ENCODE measurements at regions not wholly inside any gene's neighbourhood (a gene's known extent, or its start where the extent isn't known, plus 50 kb on each side); places are given as distances from the start of the nearest gene placed in this dataset.

DNA sequence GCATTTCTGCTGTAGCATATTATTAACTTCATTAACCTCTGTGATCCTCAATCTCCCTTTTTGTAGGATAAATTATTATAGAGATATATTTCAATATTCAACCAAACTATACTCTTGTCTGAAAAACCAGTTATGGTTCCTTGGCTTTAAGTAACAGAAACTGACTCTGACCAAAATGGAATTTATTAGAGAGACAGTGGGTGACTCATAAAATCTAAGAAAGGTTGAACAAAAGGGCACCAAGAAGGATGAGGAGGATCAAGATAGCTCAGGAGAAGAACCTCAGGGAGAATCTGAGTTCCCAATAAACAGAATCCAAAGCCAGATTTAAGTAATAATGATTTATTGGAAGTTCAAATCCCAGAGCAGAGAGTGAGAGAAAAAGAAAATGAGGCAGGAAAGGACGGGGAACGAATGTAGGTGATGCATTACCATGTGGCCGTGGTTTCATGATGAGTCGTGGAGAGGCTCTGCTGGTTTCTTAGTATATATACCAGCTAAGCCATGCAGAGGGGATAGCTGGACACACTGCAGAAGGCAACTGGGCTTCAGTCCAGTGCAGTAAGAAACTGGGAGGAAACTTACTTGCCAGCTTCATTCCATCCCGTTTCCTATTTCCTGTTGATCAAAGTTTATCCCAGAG lies 151.5 kb upstream of the GOT2 start:
- TF ChIP-seq, protein P1, sequence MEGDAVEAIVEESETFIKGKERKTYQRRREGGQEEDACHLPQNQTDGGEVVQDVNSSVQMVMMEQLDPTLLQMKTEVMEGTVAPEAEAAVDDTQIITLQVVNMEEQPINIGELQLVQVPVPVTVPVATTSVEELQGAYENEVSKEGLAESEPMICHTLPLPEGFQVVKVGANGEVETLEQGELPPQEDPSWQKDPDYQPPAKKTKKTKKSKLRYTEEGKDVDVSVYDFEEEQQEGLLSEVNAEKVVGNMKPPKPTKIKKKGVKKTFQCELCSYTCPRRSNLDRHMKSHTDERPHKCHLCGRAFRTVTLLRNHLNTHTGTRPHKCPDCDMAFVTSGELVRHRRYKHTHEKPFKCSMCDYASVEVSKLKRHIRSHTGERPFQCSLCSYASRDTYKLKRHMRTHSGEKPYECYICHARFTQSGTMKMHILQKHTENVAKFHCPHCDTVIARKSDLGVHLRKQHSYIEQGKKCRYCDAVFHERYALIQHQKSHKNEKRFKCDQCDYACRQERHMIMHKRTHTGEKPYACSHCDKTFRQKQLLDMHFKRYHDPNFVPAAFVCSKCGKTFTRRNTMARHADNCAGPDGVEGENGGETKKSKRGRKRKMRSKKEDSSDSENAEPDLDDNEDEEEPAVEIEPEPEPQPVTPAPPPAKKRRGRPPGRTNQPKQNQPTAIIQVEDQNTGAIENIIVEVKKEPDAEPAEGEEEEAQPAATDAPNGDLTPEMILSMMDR (conservative IDR thresholded peaks at IDR 0.05; ENCODE audit: low read depth, low read length) = no peak
- TF ChIP-seq EZH2 (IDR thresholded peaks at IDR 0.05; ENCODE audit: low read length, unreplicated experiment) (no peak), EZH2phosphoT487 (IDR thresholded peaks at IDR 0.05; ENCODE audit: borderline replicate concordance, low read length) (no peak)

All from PC-3 (cell line).